K562 (cell line): ENCODE measurements at regions not wholly inside any gene's neighbourhood (a gene's known extent, or its start where the extent isn't known, plus 50 kb on each side); places are given as distances from the start of the nearest gene placed in this dataset.

Experiments used
- ELF4 ChIP-seq: fragments of 450-650 bp; formaldehyde crosslinking; IDR thresholded peaks from 2 replicates; pipeline ENCODE4 v1.4.0; 2022; ENCODE audit warnings: missing genetic modification characterization
- EP300 ChIP-seq: IDR thresholded peaks from 2 replicates; pipeline ENCODE4 v1.6.1; 2012; ENCODE audit warnings: low read length, improper control_type of control experiment
- HDAC2 ChIP-seq: fragments of 450-650 bp; IDR thresholded peaks from 2 replicates; pipeline ENCODE4 v1.6.1; 2016; ENCODE audit warnings: mild to moderate bottlenecking
- HMGXB4 ChIP-seq: sonication (generic); formaldehyde crosslinking; IDR thresholded peaks from 2 replicates; pipeline ENCODE4 v1.8.1; 2023; ENCODE audit warnings: mild to moderate bottlenecking, missing genetic modification reagents
- NRF1 ChIP-seq, 2 experiments: fragments of 450-650 bp; IDR thresholded peaks in 1 of 2; conservative IDR thresholded peaks in 1 of 2; 2 replicates each; pipeline ENCODE4 v1.6.1; 2014; ENCODE audit warnings: mild to moderate bottlenecking in 2 of 2
- PHF21A ChIP-seq: fragments of 450-650 bp; IDR thresholded peaks from 2 replicates; pipeline ENCODE4 v1.6.1; 2017; ENCODE audit warnings: low read depth, borderline replicate concordance
- POLR2AphosphoS5 ChIP-seq: IDR thresholded peaks from 2 replicates; pipeline ENCODE4 v1.6.1; 2011; ENCODE audit warnings: mild to moderate bottlenecking, low read depth, low read length, moderate library complexity; ENCODE audit not compliant: control insufficient read depth, insufficient read depth
- PREB ChIP-seq: sonication (generic); formaldehyde crosslinking; IDR thresholded peaks from 2 replicates; pipeline ENCODE4 v1.8.1; 2023; ENCODE audit warnings: mild to moderate bottlenecking, missing genetic modification reagents
- RCOR1 ChIP-seq, 2 experiments: IDR thresholded peaks; 2 replicates each; pipeline ENCODE4 v1.6.1; 2012; ENCODE audit warnings: low read depth in 2 of 2, low read length in 2 of 2, borderline replicate concordance in 1 of 2, improper control_type of control experiment in 1 of 2
- SMAD3 ChIP-seq: fragments of 450-650 bp; formaldehyde crosslinking; conservative IDR thresholded peaks from 2 replicates; pipeline ENCODE4 v1.4.0; 2020; ENCODE audit warnings: mild to moderate bottlenecking
- THRA ChIP-seq: fragments of 450-650 bp; IDR thresholded peaks from 2 replicates; pipeline ENCODE4 v1.6.1; 2017; ENCODE audit warnings: mild to moderate bottlenecking, moderate library complexity
- ZNF274 ChIP-seq: IDR thresholded peaks from 2 replicates; pipeline ENCODE4 v1.6.1; 2011; ENCODE audit warnings: low read depth, mild to moderate bottlenecking, low read length, moderate library complexity, borderline replicate concordance
- ZNF398 ChIP-seq: fragments of 250-450 bp; sonication (Bioruptor Pico); IDR thresholded peaks from 2 replicates; pipeline ENCODE4 v1.8.0; 2021; ENCODE audit warnings: moderate library complexity, mild to moderate bottlenecking, inconsistent platforms
- ZNF431 ChIP-seq: sonication (generic); formaldehyde crosslinking; IDR thresholded peaks from 2 replicates; pipeline ENCODE4 v1.8.0; 2022; ENCODE audit warnings: mild to moderate bottlenecking, missing genetic modification reagents

GRCh38 chr4:42342459-42342858, 54.8 kb upstream of the SHISA3 start:
- no peak for TF ChIP-seq HDAC2
- no peak for TF ChIP-seq NRF1 (conservative IDR thresholded peaks at IDR 0.05 in 1 of 2, IDR thresholded peaks at IDR 0.05 in 1 of 2)
- TF ChIP-seq POLR2AphosphoS5: no peak
- TF ChIP-seq RCOR1 (IDR thresholded peaks at IDR 0.05; ENCODE audit: borderline replicate concordance in 1 of 2, low read depth in 2 of 2, low read length in 2 of 2): no peak
- TF ChIP-seq HMGXB4 (CRISPR knock-in tag): no peak
- no peak for TF ChIP-seq ZNF274
- TF ChIP-seq PREB (CRISPR knock-in tag): no peak
- no peak for TF ChIP-seq ZNF398
- no peak for TF ChIP-seq ELF4 (CRISPR knock-in tag)
- no peak for TF ChIP-seq PHF21A
- TF ChIP-seq THRA: no peak
- TF ChIP-seq EP300: no peak
- no peak for TF ChIP-seq ZNF431 (CRISPR knock-in tag)
- no peak for TF ChIP-seq SMAD3
